ENCODE measurements at regions not wholly inside any gene's neighbourhood (a gene's known extent, or its start where the extent isn't known, plus 50 kb on each side); places are given as distances from the start of the nearest gene placed in this dataset.
"Not testable (repeated sequence)": the region's sequence is repeated elsewhere in the genome, so short reads cannot be mapped to it uniquely, and the experiment has no call there.

GRCh38 chr2:234795272-234795920 is 156.4 kb upstream of the SH3BP4 start:
- H3K4me3 ChIP-seq, result no peak overlapping the region
- H3K27ac ChIP-seq, result no peak overlapping the region
- WGBS, 2 donors, result 59 to 62% methylated on average over 6 of the region's 6 CpGs
- intact Hi-C loops (cut with DNase I), result no loop called here
- no peak for TF ChIP-seq CTCF (IDR thresholded peaks at IDR 0.05)
- no peaks in the 10 kb centered on the region for H3K9me3 ChIP-seq
- DNase-seq, result no peak
- ATAC-seq, result no peak
- H3K4me1 ChIP-seq, result no peaks in the 10 kb centered on the region
- peaks cover 0 to 16% (median 3%) of the 10 kb centered on the region in 7 donors for H3K27me3 ChIP-seq
- H3K36me3 ChIP-seq, result no peaks in the 10 kb centered on the region

- WGBS, 2 donors, result 91 to 96% methylated on average over 8 of the region's 8 CpGs
- Histone ChIP-seq H3K4me3 (no peak overlapping the region), H3K9me3 (no peaks in the 10 kb centered on the region), H3K36me3 (no peaks in the 10 kb centered on the region), H3K4me1 (no peaks in the 10 kb centered on the region), H3K27ac (no peak overlapping the region), H3K27me3 (peaks cover 0 to 16% (median 0%) of the 10 kb centered on the region in 7 donors)
- DNase-seq, result no peak
- no peak for ATAC-seq
- no peak for TF ChIP-seq CTCF (IDR thresholded peaks at IDR 0.05)
- intact Hi-C loops (cut with DNase I), result no loop called here
These were observed 157.0 kb upstream of the SH3BP4 start for GRCh38 chr2:234794866-234795265.

- intact Hi-C loops (cut with DNase I), result no loop called here
- Histone ChIP-seq H3K36me3 (no peaks in the 10 kb centered on the region), H3K9me3 (no peaks in the 10 kb centered on the region), H3K27me3 (peaks cover 0 to 8% (median 0%) of the 10 kb centered on the region in 7 donors), H3K27ac (no peak overlapping the region), H3K4me3 (no peak overlapping the region), H3K4me1 (no peaks in the 10 kb centered on the region)
- DNase-seq, result no peak
- WGBS, 2 donors, result 86 to 87% methylated on average over 8 of the region's 8 CpGs
- no peak for TF ChIP-seq CTCF (IDR thresholded peaks at IDR 0.05)
- no peak for ATAC-seq
These were observed 158.5 kb upstream of the SH3BP4 start for GRCh38 chr2:234793212-234793785.

- Histone ChIP-seq H3K27me3 (peaks cover 0 to 8% (median 0%) of the 10 kb centered on the region in 7 donors), H3K9me3 (no peaks in the 10 kb centered on the region), H3K27ac (no peak overlapping the region), H3K4me1 (no peaks in the 10 kb centered on the region), H3K4me3 (no peak overlapping the region), H3K36me3 (no peaks in the 10 kb centered on the region)
- WGBS, 2 donors, result 83 to 87% methylated on average over 18 of the region's 18 CpGs
- no peak for ATAC-seq
- no peak for DNase-seq
- intact Hi-C loops (cut with DNase I), result no loop called here
- no peak for TF ChIP-seq CTCF (IDR thresholded peaks at IDR 0.05)
These were observed 159.2 kb upstream of the SH3BP4 start for GRCh38 chr2:234792621-234793022.

- DNase-seq; H3K4me1 ChIP-seq; ATAC-seq; H3K4me3 ChIP-seq; H3K36me3 ChIP-seq; H3K9me3 ChIP-seq; intact Hi-C loops (cut with DNase I); H3K27me3 ChIP-seq; H3K27ac ChIP-seq: not testable (repeated sequence)
- 95 to 98% methylated on average over 8 of the region's 8 CpGs for WGBS, 2 donors
These were observed 159.7 kb upstream of the SH3BP4 start for GRCh38 chr2:234792096-234792495.

Measured in heart right ventricle (tissue), 16 donors.